Fibroblast of mammary gland (primary cell): ENCODE measurements at regions not wholly inside any gene's neighbourhood (a gene's known extent, or its start where the extent isn't known, plus 50 kb on each side); places are given as distances from the start of the nearest gene placed in this dataset.
A peak's percentile ranks its signal among the peaks of the same experiment; 100 is the strongest.

Experiments used
- DNase-seq: peaks from one replicate; pipeline ENCODE4 v3.0.0-alpha.2; 2010; ENCODE audit warnings: low read depth
- H3K4me3 ChIP-seq: 2 replicates; pipeline ENCODE4 v1.5.1; 2011; ENCODE audit warnings: low read depth, mild to moderate bottlenecking, low read length, moderate library complexity; ENCODE audit not compliant: control insufficient read depth
- CTCF ChIP-seq: conservative IDR thresholded peaks from 2 replicates; pipeline ENCODE4 v1.5.1; 2011; ENCODE audit warnings: low read depth, low read length, inconsistent platforms; ENCODE audit not compliant: control insufficient read depth, insufficient read depth

GRCh38 chr5:51960617-51961121 lies 577.4 kb downstream of the ISL1 start:
- H3K4me3 ChIP-seq = no peak overlapping the region
- TF ChIP-seq CTCF = peak; percentile 24
- peak; percentile 4 for DNase-seq

DNA sequence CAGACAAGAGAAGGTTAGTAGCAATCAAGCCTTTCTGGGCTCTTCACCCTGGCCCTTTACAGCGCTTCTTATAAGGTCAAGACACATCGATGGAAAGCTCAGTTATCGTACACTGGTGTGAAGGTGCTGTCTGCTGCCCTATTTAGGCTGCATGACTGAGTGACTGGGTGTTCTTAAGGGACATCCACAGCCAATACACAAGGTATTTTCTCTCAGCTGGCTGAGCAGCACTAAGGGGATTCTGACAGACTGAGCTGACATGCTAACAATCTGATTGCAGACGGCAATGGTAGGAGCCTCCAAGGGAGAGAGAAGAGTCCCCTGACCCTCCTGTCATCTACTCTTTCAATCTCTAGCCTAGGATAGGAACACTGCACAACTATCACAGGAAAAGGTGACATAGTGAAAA lies 577.9 kb downstream of the ISL1 start:
- TF ChIP-seq CTCF = no peak
- H3K4me3 ChIP-seq = no peak overlapping the region
- DNase-seq = no peak

GRCh38 chr5:51968756-51969155 lies 585.5 kb downstream of the ISL1 start:
- no peak for TF ChIP-seq CTCF
- no peak overlapping the region for H3K4me3 ChIP-seq
- no peak for DNase-seq

- no peak overlapping the region for H3K4me3 ChIP-seq
- TF ChIP-seq CTCF = no peak
- no peak for DNase-seq
Measured at GRCh38 chr5:51974834-51975233, 591.6 kb downstream of the ISL1 start.

DNA sequence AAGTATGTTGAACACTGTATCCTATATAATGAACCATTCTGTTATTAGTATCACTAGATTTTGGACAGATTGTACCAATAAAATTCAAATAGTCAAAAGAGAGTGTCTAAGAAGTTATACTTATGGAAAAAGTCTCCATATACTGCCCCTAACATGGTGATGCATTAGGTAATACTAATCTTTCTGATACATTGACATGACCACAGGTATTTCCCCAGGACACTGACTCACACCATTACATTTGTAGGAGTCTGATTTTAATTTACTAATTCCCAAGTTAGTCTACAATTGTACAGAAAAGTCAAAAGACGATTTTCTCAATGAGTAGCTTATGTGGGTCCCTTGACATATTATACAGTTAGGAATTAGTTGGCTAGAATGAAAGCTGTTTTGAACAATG lies 593.8 kb downstream of the ISL1 start:
- no peak for TF ChIP-seq CTCF
- DNase-seq = no peak
- no peak overlapping the region for H3K4me3 ChIP-seq

- no peak for DNase-seq
- no peak for TF ChIP-seq CTCF
Measured at GRCh38 chr5:51983161-51983560, 599.9 kb downstream of the ISL1 start.

DNA sequence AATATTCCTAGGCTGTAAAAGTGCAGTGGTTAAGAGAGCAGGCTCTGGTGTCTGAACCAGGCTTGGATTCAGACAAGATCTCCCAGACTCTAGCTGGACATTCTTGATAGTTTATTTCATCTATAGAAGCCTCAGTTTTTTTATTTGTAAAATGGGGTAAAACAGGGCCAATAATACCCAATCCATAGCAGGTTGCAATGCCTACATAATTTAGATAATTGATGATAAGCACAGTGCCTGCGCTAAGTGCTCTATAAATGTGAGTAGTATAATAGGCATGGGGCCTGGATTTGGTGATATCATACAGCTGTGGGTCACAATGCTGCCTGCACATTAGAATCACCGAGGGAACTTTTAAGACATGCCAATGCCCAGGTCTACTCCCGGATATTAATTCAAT lies 603.5 kb downstream of the ISL1 start:
- TF ChIP-seq CTCF = no peak
- DNase-seq = no peak
- no peak overlapping the region for H3K4me3 ChIP-seq

More at GRCh38 chr5:51983161-51983560, 599.9 kb downstream of the ISL1 start:
- H3K4me3 ChIP-seq = no peak overlapping the region
